Ascending aorta (tissue), 2 donors: ENCODE measurements at regions not wholly inside any gene's neighbourhood (a gene's known extent, or its start where the extent isn't known, plus 50 kb on each side); places are given as distances from the start of the nearest gene placed in this dataset.
"Not testable (repeated sequence)": the region's sequence is repeated elsewhere in the genome, so short reads cannot be mapped to it uniquely, and the experiment has no call there.

Source experiments
- DNase-seq, 2 donors: peaks; one replicate each; pipeline ENCODE4 v3.0.0-alpha.2; 2019; ENCODE audit warnings: low spot score in 2 of 2
- H3K27ac ChIP-seq, 2 donors: fragments of 200-600 bp; sonication (generic); one replicate each; pipeline ENCODE4 v1.5.1; 2016 to 2017; ENCODE audit warnings: mild to moderate bottlenecking in 1 of 2
- H3K27me3 ChIP-seq: fragments of 200-600 bp; sonication (generic); one replicate; pipeline ENCODE4 v1.5.1; 2017
- H3K36me3 ChIP-seq, 2 donors: fragments of 200-600 bp; sonication (generic); one replicate each; pipeline ENCODE4 v1.5.1; 2016
- H3K4me1 ChIP-seq, 2 donors: fragments of 200-600 bp; sonication (generic); one replicate each; pipeline ENCODE4 v1.5.1; 2016 to 2017; ENCODE audit warnings: mild to moderate bottlenecking in 1 of 2
- H3K4me3 ChIP-seq, 2 donors: fragments of 200-600 bp; sonication (generic); one replicate each; pipeline ENCODE4 v1.5.1; 2016 to 2017; ENCODE audit warnings: mild to moderate bottlenecking in 1 of 2
- H3K9me3 ChIP-seq, 2 donors: fragments of 200-600 bp; sonication (generic); one replicate each; pipeline ENCODE4 v1.5.1; 2016
- CTCF ChIP-seq, 3 experiments: fragments of 200-600 bp in 2 of 3; fragments of 450-650 bp in 1 of 3; sonication (generic) in 2 of 3; IDR thresholded peaks; one replicate each; pipeline ENCODE4 v1.5.1; 2016 to 2019; ENCODE audit warnings: antibody characterized with exemption in 3 of 3, mild to moderate bottlenecking in 1 of 3, moderate library complexity in 1 of 3
- intact Hi-C: fragments of 100-400 bp; cut with DNase I; formaldehyde crosslinking; loops from one replicate; pipeline ENCODE4 v1.15.1; 2023

- TF ChIP-seq CTCF (IDR thresholded peaks at IDR 0.05) = no peak
- Histone ChIP-seq H3K9me3 (no peaks in the 10 kb centered on the region), H3K27me3 (no peaks in the 10 kb centered on the region), H3K27ac (no peak overlapping the region), H3K4me3 (no peak overlapping the region), H3K36me3 (no peaks in the 10 kb centered on the region), H3K4me1 (no peaks in the 10 kb centered on the region)
- intact Hi-C loops = no loop called here
- DNase-seq = no peak
Observed at GRCh38 chr4:175330652-175331051, 412.5 kb downstream of the ADAM29 start.

- H3K9me3 ChIP-seq = no peaks in the 10 kb centered on the region
- no peaks in the 10 kb centered on the region for H3K4me1 ChIP-seq
- DNase-seq = no peak
- H3K27me3 ChIP-seq = no peaks in the 10 kb centered on the region
- intact Hi-C loops = loop anchor here (5.0 kb wide), 1 partner anchor 77 kb away; no protein-coding TSS in a partner anchor
- no peak overlapping the region for H3K4me3 ChIP-seq
- H3K36me3 ChIP-seq = no peaks in the 10 kb centered on the region
- TF ChIP-seq CTCF (IDR thresholded peaks at IDR 0.05) = no peak
- no peak overlapping the region for H3K27ac ChIP-seq
Observed at GRCh38 chr4:175335331-175335730, 417.2 kb downstream of the ADAM29 start.

- H3K27me3 ChIP-seq, H3K27ac ChIP-seq, DNase-seq, H3K9me3 ChIP-seq, H3K4me3 ChIP-seq, H3K36me3 ChIP-seq, H3K4me1 ChIP-seq: not testable (repeated sequence)
- intact Hi-C loops = loop anchor here (5.0 kb wide), 1 partner anchor 76 kb away; no protein-coding TSS in a partner anchor
Observed at GRCh38 chr4:175336570-175336969, 418.4 kb downstream of the ADAM29 start.

GRCh38 chr4:175339100-175339707, 421.0 kb downstream of the ADAM29 start:
- Histone ChIP-seq H3K4me3 (no peak overlapping the region), H3K27ac (no peak overlapping the region), H3K36me3 (no peaks in the 10 kb centered on the region), H3K4me1 (no peaks in the 10 kb centered on the region), H3K27me3 (no peaks in the 10 kb centered on the region), H3K9me3 (peaks cover 0 to 7% of the 10 kb centered on the region in 2 donors)
- no peak for TF ChIP-seq CTCF (IDR thresholded peaks at IDR 0.05)
- no peak for DNase-seq
- intact Hi-C loops = loop anchor here (5.0 kb wide), 1 partner anchor 73 kb away; no protein-coding TSS in a partner anchor

- Histone ChIP-seq H3K27me3 (no peaks in the 10 kb centered on the region), H3K9me3 (peaks cover 0 to 7% of the 10 kb centered on the region in 2 donors), H3K4me1 (no peaks in the 10 kb centered on the region), H3K27ac (no peak overlapping the region), H3K36me3 (no peaks in the 10 kb centered on the region), H3K4me3 (no peak overlapping the region)
- no peak for TF ChIP-seq CTCF (IDR thresholded peaks at IDR 0.05)
- intact Hi-C loops = no loop called here
- DNase-seq = no peak
Observed at GRCh38 chr4:175341203-175341755, 423.1 kb downstream of the ADAM29 start.

- Histone ChIP-seq H3K27me3 (no peaks in the 10 kb centered on the region), H3K9me3 (peaks cover 0 to 7% of the 10 kb centered on the region in 2 donors), H3K36me3 (no peaks in the 10 kb centered on the region), H3K27ac (no peak overlapping the region), H3K4me1 (no peaks in the 10 kb centered on the region), H3K4me3 (no peak overlapping the region)
- TF ChIP-seq CTCF (IDR thresholded peaks at IDR 0.05) = no peak
- no peak for DNase-seq
- intact Hi-C loops = no loop called here
Observed at GRCh38 chr4:175346376-175346775, 428.2 kb downstream of the ADAM29 start.
